Tibial nerve (tissue), 3 donors: ENCODE measurements at regions not wholly inside any gene's neighbourhood (a gene's known extent, or its start where the extent isn't known, plus 50 kb on each side); places are given as distances from the start of the nearest gene placed in this dataset.

Experiments used
- CTCF ChIP-seq, 5 experiments: fragments of 200-600 bp in 3 of 5; fragments of 450-650 bp in 2 of 5; sonication (generic) in 3 of 5; IDR thresholded peaks; one replicate each; pipeline ENCODE4 v1.5.1; 2016 to 2019; ENCODE audit warnings: antibody characterized with exemption in 5 of 5, mild to moderate bottlenecking in 3 of 5, moderate library complexity in 2 of 5
- POLR2A ChIP-seq, 2 donors: fragments of 450-650 bp; IDR thresholded peaks; one replicate each; pipeline ENCODE4 v1.6.1; 2017; ENCODE audit warnings: antibody characterized with exemption in 2 of 2, mild to moderate bottlenecking in 2 of 2, moderate library complexity in 2 of 2

- TF ChIP-seq POLR2A (IDR thresholded peaks at IDR 0.05) (no peak), CTCF (IDR thresholded peaks at IDR 0.05) (no peak)
Observed at GRCh38 chr4:161160718-161161117, 1003.1 kb downstream of the FSTL5 start.
